ENCODE measurements at regions not wholly inside any gene's neighbourhood (a gene's known extent, or its start where the extent isn't known, plus 50 kb on each side); places are given as distances from the start of the nearest gene placed in this dataset.

DNA sequence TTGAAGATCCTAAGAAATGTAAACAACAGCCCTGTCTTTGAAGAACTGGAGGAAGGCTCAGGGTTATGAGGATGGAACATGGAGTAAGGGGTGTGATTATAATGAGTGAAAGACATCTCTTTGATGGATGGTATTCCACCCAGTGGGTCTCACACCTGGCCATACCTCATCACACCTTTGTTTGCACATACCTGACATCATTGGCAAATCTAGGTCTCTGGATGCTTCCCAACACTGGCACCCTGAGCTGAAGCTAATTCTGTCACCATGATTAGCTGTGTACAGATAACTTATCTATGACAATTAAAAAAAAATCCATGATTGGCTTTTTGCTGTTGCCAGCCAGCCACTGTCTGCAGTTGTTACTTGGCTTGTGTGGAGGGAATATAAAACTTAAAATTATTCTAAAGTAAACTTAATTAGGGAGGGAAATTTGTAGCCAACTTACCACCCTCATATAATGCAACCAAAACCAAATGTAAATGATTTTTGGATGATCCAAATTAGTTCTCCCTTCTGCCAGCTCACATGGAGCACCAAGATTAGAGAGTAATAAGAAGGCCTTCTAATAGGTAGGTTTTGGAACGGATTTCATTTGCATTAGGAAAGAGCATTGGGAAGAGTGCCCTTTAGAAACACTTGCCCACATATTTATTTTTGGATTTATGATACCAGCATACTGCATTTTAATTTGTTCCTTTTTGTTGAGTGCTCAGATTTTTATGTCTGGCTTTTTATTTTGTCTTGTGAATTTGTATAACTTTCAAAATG lies 249.5 kb downstream of the SOX4 start:
- Histone ChIP-seq H2BK120ac (ENCODE audit: low read depth, low read length) (no peak overlapping the region), H3K4me3 (ENCODE audit: low read length) (no peak overlapping the region), H4K8ac (ENCODE audit: low read depth, low read length) (no peak overlapping the region), H3K23ac (ENCODE audit: low read length) (no peak overlapping the region), H3K79me2 (ENCODE audit: control insufficient read depth, insufficient read depth, low read length) (peaks cover 16% of the 10 kb centered on the region), H3K4me2 (ENCODE audit: low read length) (no peak overlapping the region), H2BK15ac (replicated peaks; ENCODE audit: low read depth) (peak overlapping the region; percentile 7), H4K5ac (ENCODE audit: low read length) (no peak overlapping the region), H2AK5ac (ENCODE audit: low read length) (no peak overlapping the region), H3K79me1 (ENCODE audit: low read length) (peaks cover 13% of the 10 kb centered on the region), H3K27ac (ENCODE audit: low read depth, low read length) (no peak overlapping the region), H3K56ac (ENCODE audit: low read length) (no peak overlapping the region), H3K18ac (ENCODE audit: low read length) (no peak overlapping the region), H3K36me3 (ENCODE audit: control insufficient read depth, insufficient read depth, low read length) (no peaks in the 10 kb centered on the region), H3K9ac (ENCODE audit: low read length) (no peak overlapping the region), H3K27me3 (ENCODE audit: insufficient read depth, low read length, poor library complexity) (no peaks in the 10 kb centered on the region), H2BK5ac (ENCODE audit: low read length) (peak overlapping the region; percentile 19), H3K4ac (ENCODE audit: low read depth, low read length) (no peak overlapping the region), H3K4me1 (ENCODE audit: control insufficient read depth, low read depth, low read length) (peaks cover 15% of the 10 kb centered on the region)
- peak; percentile 47 for DNase-seq
- no CpG with 5 or more reads among the region's 1 CpG for WGBS (ENCODE audit: extremely low coverage, insufficient coverage, low lambda C conversion rate)

DNA sequence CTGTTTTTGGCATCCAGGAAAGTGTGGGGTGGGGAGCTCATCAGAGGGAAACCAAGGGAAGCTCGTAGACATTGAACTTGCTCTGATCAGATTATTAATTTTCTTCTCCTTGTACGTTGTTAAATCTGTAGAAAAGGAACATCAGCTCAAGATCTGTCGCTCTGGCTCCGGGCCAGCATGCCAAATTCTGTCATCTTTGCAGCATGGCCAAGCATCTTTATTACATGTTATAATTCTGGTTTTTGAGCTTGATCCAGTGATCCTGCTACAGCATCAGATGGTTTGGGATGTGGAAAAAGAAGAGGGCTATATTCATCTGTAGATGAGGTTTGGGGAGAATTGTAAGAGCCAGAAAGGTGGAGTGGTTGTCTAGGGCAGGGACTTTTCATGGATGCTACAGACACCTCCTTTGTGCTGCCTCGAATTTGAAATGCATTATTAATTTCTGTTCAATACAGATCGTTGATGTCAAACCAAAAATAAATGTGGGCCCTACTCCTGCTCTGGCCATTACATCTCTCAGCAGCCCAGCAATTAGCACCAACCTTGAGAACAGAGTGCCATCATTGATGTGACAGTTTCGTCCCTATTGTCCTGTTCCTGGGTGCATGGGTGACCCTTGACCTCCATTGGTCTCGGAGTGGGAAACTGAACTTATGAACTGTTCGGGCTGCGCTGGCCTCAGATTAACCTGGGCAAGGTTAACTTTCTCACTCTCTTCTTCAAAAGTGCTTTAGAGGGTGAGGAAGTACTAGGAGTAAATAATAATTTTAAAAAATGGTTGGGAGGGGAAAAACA lies 250.8 kb downstream of the SOX4 start:
- Histone ChIP-seq H4K8ac (ENCODE audit: low read depth, low read length) (peak overlapping the region; percentile 68), H2BK120ac (ENCODE audit: low read depth, low read length) (no peak overlapping the region), H3K4ac (ENCODE audit: low read depth, low read length) (peak overlapping the region; percentile 74), H3K79me1 (ENCODE audit: low read length) (peaks cover 13% of the 10 kb centered on the region), H3K4me1 (ENCODE audit: control insufficient read depth, low read depth, low read length) (peaks cover 15% of the 10 kb centered on the region), H2AK5ac (ENCODE audit: low read length) (no peak overlapping the region), H3K79me2 (ENCODE audit: control insufficient read depth, insufficient read depth, low read length) (peaks cover 14% of the 10 kb centered on the region), H3K4me2 (ENCODE audit: low read length) (no peak overlapping the region), H3K27me3 (ENCODE audit: insufficient read depth, low read length, poor library complexity) (no peaks in the 10 kb centered on the region), H3K4me3 (ENCODE audit: low read length) (no peak overlapping the region), H3K9ac (ENCODE audit: low read length) (no peak overlapping the region), H2BK15ac (replicated peaks; ENCODE audit: low read depth) (no peak overlapping the region), H3K36me3 (ENCODE audit: control insufficient read depth, insufficient read depth, low read length) (no peaks in the 10 kb centered on the region), H3K27ac (ENCODE audit: low read depth, low read length) (no peak overlapping the region), H4K5ac (ENCODE audit: low read length) (no peak overlapping the region), H2BK5ac (ENCODE audit: low read length) (no peak overlapping the region), H3K56ac (ENCODE audit: low read length) (peak overlapping the region; percentile 54), H3K23ac (ENCODE audit: low read length) (no peak overlapping the region), H3K18ac (ENCODE audit: low read length) (no peak overlapping the region)
- WGBS (ENCODE audit: extremely low coverage, insufficient coverage, low lambda C conversion rate), result no CpG with 5 or more reads among the region's 10 CpGs
- DNase-seq, result no peak

DNA sequence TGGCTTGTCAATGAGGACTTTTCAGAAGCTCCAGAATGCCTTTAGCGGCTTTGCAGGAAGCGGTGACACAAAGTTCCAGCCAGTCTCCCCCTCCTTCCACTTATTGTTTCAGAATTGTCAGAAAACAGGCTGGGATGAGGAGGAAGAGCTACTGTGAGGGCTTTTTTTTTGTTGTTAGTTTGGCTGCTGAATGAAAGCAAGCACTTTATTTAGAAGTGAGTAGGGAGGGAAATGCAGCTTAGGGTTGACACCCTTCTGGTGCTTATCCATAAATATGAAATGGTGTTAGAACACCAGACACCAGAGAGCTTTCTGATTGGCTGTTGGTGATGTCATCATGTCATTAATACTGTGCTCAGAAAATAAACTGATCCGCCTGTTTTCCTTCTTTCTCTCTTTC lies 251.5 kb downstream of the SOX4 start:
- H2BK15ac ChIP-seq (replicated peaks; ENCODE audit: low read depth), result no peak overlapping the region
- no peaks in the 10 kb centered on the region for H3K27me3 ChIP-seq (ENCODE audit: insufficient read depth, low read length, poor library complexity)
- H2AK5ac ChIP-seq (ENCODE audit: low read length), result no peak overlapping the region
- H3K18ac ChIP-seq (ENCODE audit: low read length), result no peak overlapping the region
- peaks cover 15% of the 10 kb centered on the region for H3K4me1 ChIP-seq (ENCODE audit: control insufficient read depth, low read depth, low read length)
- no peak overlapping the region for H3K4ac ChIP-seq (ENCODE audit: low read depth, low read length)
- H3K79me1 ChIP-seq (ENCODE audit: low read length), result peaks cover 13% of the 10 kb centered on the region
- no peaks in the 10 kb centered on the region for H3K36me3 ChIP-seq (ENCODE audit: control insufficient read depth, insufficient read depth, low read length)
- no peak overlapping the region for H3K4me2 ChIP-seq (ENCODE audit: low read length)
- H4K5ac ChIP-seq (ENCODE audit: low read length), result no peak overlapping the region
- H3K79me2 ChIP-seq (ENCODE audit: control insufficient read depth, insufficient read depth, low read length), result peaks cover 14% of the 10 kb centered on the region
- WGBS (ENCODE audit: extremely low coverage, insufficient coverage, low lambda C conversion rate), result no CpG with 5 or more reads among the region's 3 CpGs
- H3K56ac ChIP-seq (ENCODE audit: low read length), result peak overlapping the region; percentile 34
- no peak overlapping the region for H3K23ac ChIP-seq (ENCODE audit: low read length)
- no peak overlapping the region for H4K8ac ChIP-seq (ENCODE audit: low read depth, low read length)
- no peak for DNase-seq
- H3K9ac ChIP-seq (ENCODE audit: low read length), result no peak overlapping the region
- no peak overlapping the region for H3K4me3 ChIP-seq (ENCODE audit: low read length)
- H2BK5ac ChIP-seq (ENCODE audit: low read length), result no peak overlapping the region
- no peak overlapping the region for H2BK120ac ChIP-seq (ENCODE audit: low read depth, low read length)
- H3K27ac ChIP-seq (ENCODE audit: low read depth, low read length), result no peak overlapping the region

DNA sequence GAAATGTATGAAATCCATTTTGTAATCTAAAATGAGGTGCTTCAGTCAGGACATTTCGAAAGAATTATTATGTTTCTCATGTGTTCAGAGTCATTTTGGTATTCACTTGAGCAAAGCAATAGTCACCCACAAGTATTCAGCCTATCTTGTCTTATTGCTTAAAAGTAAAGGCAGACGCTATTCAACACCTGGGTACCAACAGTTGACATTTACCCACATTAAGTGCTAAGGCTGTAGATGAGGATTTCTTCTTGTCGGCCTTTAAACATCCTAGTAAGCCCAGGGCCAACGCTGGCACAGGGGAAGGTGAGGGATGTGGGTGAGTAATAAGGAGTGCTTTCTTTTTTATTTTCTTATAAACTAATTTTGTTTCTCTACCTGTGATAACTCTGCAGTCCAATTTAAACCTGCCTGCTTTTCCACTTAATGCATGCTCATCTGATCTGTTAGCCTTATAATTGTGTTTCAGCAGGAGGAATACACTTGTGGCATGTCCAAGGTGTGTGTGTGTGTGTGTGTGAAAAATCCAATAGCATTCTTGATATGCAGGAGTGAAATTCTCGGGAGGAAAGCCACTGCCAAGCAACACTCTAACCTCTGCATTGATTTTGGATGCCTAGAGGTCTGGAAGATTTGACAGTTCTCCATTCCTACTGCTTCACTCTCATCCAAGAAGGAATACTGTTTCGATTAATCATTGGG lies 252.0 kb downstream of the SOX4 start:
- no peaks in the 10 kb centered on the region for H3K36me3 ChIP-seq (ENCODE audit: control insufficient read depth, insufficient read depth, low read length)
- no peak overlapping the region for H3K27ac ChIP-seq (ENCODE audit: low read depth, low read length)
- WGBS (ENCODE audit: extremely low coverage, insufficient coverage, low lambda C conversion rate), result no CpG with 5 or more reads among the region's 6 CpGs

DNA sequence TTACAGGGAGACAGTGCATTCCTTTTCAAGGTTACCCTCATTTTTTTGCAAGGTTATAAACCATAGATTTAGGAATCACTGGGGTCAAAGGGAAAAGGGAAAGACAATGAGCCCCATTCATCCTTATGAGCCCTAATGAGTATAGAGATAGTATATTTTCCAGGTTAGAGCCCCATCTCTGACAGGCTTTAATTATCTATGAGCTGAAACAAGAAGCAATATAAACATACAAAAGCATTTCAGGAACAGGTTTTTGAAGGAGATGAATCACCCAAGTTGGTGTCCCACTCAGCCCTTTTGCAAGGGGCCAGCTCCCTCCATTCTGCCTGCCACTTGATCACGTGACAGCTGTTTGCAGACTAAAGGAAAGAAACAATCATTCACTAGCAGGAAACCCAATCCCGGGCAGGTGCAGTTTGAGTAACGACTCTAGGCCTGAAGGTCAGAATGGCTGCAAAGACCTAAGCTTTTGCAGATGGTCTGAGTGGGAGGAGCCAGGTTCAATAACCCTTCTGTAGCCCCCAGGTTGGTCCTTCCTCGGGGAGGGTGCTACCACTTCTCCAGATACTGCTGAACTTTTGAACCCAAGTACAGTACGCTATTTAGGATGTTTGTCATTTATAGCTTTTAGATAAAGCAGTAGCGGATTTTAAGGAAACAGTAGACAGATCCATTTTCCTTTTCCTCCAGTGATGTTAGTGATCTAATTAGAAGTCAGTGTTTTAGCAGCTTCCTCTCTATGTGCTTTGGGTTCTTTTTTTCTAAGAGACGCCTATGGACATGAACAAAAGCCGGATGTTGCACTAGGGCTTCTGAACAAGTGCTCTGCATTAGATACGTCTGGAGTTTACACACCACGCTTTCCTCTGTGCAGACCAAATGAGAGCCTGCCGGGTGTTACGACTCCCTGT lies 253.2 kb downstream of the SOX4 start:
- Histone ChIP-seq H3K18ac (ENCODE audit: low read length) (no peak overlapping the region), H4K5ac (ENCODE audit: low read length) (no peak overlapping the region), H3K4me2 (ENCODE audit: low read length) (no peak overlapping the region), H2BK15ac (replicated peaks; ENCODE audit: low read depth) (no peak overlapping the region), H2BK120ac (ENCODE audit: low read depth, low read length) (no peak overlapping the region), H3K9ac (ENCODE audit: low read length) (no peak overlapping the region), H3K4me1 (ENCODE audit: control insufficient read depth, low read depth, low read length) (peaks cover 15% of the 10 kb centered on the region), H3K27me3 (ENCODE audit: insufficient read depth, low read length, poor library complexity) (no peaks in the 10 kb centered on the region), H2BK5ac (ENCODE audit: low read length) (no peak overlapping the region), H3K27ac (ENCODE audit: low read depth, low read length) (no peak overlapping the region), H3K23ac (ENCODE audit: low read length) (no peak overlapping the region), H3K4me3 (ENCODE audit: low read length) (no peak overlapping the region), H3K4ac (ENCODE audit: low read depth, low read length) (no peak overlapping the region), H3K56ac (ENCODE audit: low read length) (no peak overlapping the region), H4K8ac (ENCODE audit: low read depth, low read length) (no peak overlapping the region), H3K79me1 (ENCODE audit: low read length) (peaks cover 12% of the 10 kb centered on the region), H2AK5ac (ENCODE audit: low read length) (no peak overlapping the region), H3K79me2 (ENCODE audit: control insufficient read depth, insufficient read depth, low read length) (peaks cover 12% of the 10 kb centered on the region), H3K36me3 (ENCODE audit: control insufficient read depth, insufficient read depth, low read length) (no peaks in the 10 kb centered on the region)
- no peak for DNase-seq
- no CpG with 5 or more reads among the region's 12 CpGs for whole genome bisulfite sequencing (ENCODE audit: extremely low coverage, insufficient coverage, low lambda C conversion rate)

More for the DNA sequence above, 252.0 kb downstream of the SOX4 start:
- no peak for DNase-seq
- Histone ChIP-seq H2AK5ac (ENCODE audit: low read length) (no peak overlapping the region), H3K9ac (ENCODE audit: low read length) (no peak overlapping the region), H4K8ac (ENCODE audit: low read depth, low read length) (no peak overlapping the region), H3K56ac (ENCODE audit: low read length) (no peak overlapping the region), H2BK15ac (replicated peaks; ENCODE audit: low read depth) (no peak overlapping the region), H3K27me3 (ENCODE audit: insufficient read depth, low read length, poor library complexity) (no peaks in the 10 kb centered on the region), H3K79me1 (ENCODE audit: low read length) (peaks cover 12% of the 10 kb centered on the region), H3K23ac (ENCODE audit: low read length) (no peak overlapping the region), H3K4me3 (ENCODE audit: low read length) (no peak overlapping the region), H3K79me2 (ENCODE audit: control insufficient read depth, insufficient read depth, low read length) (peaks cover 12% of the 10 kb centered on the region), H4K5ac (ENCODE audit: low read length) (no peak overlapping the region), H2BK5ac (ENCODE audit: low read length) (no peak overlapping the region), H3K18ac (ENCODE audit: low read length) (no peak overlapping the region), H3K4me2 (ENCODE audit: low read length) (no peak overlapping the region), H2BK120ac (ENCODE audit: low read depth, low read length) (no peak overlapping the region), H3K4me1 (ENCODE audit: control insufficient read depth, low read depth, low read length) (peaks cover 15% of the 10 kb centered on the region), H3K4ac (ENCODE audit: low read depth, low read length) (no peak overlapping the region)

All from mesendoderm (in vitro differentiated cells).